ENCODE measurements at regions not wholly inside any gene's neighbourhood (a gene's known extent, or its start where the extent isn't known, plus 50 kb on each side); places are given as distances from the start of the nearest gene placed in this dataset.
A peak's percentile ranks its signal among the peaks of the same experiment; 100 is the strongest.

- no peak for DNase-seq
- no peaks in the 10 kb centered on the region for H3K9me3 ChIP-seq
- H3K4me3 ChIP-seq = no peak overlapping the region
- TF ChIP-seq CTCF (IDR thresholded peaks at IDR 0.05 in 8 of 11, conservative IDR thresholded peaks at IDR 0.05 in 3 of 11) (no peak), POLR2AphosphoS5 (IDR thresholded peaks at IDR 0.05) (no peak), POLR2A (IDR thresholded peaks at IDR 0.05) (no peak)
- H3K27ac ChIP-seq = no peak overlapping the region
- 81 to 96% (median 87%) methylated on average over 1 of the region's 1 CpG for WGBS, 5 donors
- H3K36me3 ChIP-seq = no peaks in the 10 kb centered on the region
- intact Hi-C loops (cut with DNase I; ENCODE audit: low total_unique reads) = no loop called here
- no peaks in the 10 kb centered on the region for H3K27me3 ChIP-seq (replicated peaks in 1 of 7)
- no peaks in the 10 kb centered on the region for H3K4me1 ChIP-seq
Observed at GRCh38 chr4:147128787-147129186, 183.1 kb upstream of the TTC29 start.

GRCh38 chr4:147129687-147130086 lies 184.0 kb upstream of the TTC29 start:
- Histone ChIP-seq H3K4me3 (no peak overlapping the region), H3K27me3 (replicated peaks in 1 of 7) (no peaks in the 10 kb centered on the region), H3K27ac (no peak overlapping the region), H3K36me3 (no peaks in the 10 kb centered on the region), H3K9me3 (no peaks in the 10 kb centered on the region), H3K4me1 (no peaks in the 10 kb centered on the region)
- intact Hi-C loops (cut with DNase I; ENCODE audit: low total_unique reads) = no loop called here
- DNase-seq = no peak
- WGBS, 5 donors = 75 to 87% (median 81%) methylated on average over 2 of the region's 2 CpGs
- TF ChIP-seq POLR2A (IDR thresholded peaks at IDR 0.05) = no peak
- TF ChIP-seq POLR2AphosphoS5 (IDR thresholded peaks at IDR 0.05) = no peak
- no peak for TF ChIP-seq CTCF (IDR thresholded peaks at IDR 0.05 in 8 of 11, conservative IDR thresholded peaks at IDR 0.05 in 3 of 11)

GRCh38 chr4:147134536-147135210 lies 189.0 kb upstream of the TTC29 start:
- Histone ChIP-seq H3K27ac (peak overlapping the region in 1 of 8 donors; percentile 16), H3K36me3 (no peaks in the 10 kb centered on the region), H3K9me3 (no peaks in the 10 kb centered on the region), H3K4me1 (peaks cover 0 to 3% (median 0%) of the 10 kb centered on the region in 6 donors), H3K4me3 (no peak overlapping the region), H3K27me3 (replicated peaks in 1 of 7) (no peaks in the 10 kb centered on the region)
- TF ChIP-seq POLR2AphosphoS5 (IDR thresholded peaks at IDR 0.05) (no peak), POLR2A (IDR thresholded peaks at IDR 0.05) (no peak)
- DNase-seq = no peak
- intact Hi-C loops (cut with DNase I; ENCODE audit: low total_unique reads) = no loop called here
- WGBS, 5 donors = 60 to 79% (median 67%) methylated on average over 4 of the region's 4 CpGs

- intact Hi-C loops (cut with DNase I; ENCODE audit: low total_unique reads) = no loop called here
- Histone ChIP-seq H3K4me3 (no peak overlapping the region), H3K4me1 (peaks cover 0 to 3% (median 0%) of the 10 kb centered on the region in 6 donors), H3K9me3 (no peaks in the 10 kb centered on the region), H3K27me3 (replicated peaks in 1 of 7) (no peaks in the 10 kb centered on the region), H3K36me3 (no peaks in the 10 kb centered on the region), H3K27ac (peak overlapping the region in 7 of 8 donors; percentile 22 to 69 (median 45))
- DNase-seq = no peak
- 60 to 78% (median 67%) methylated on average over 3 of the region's 3 CpGs for WGBS, 5 donors
- TF ChIP-seq POLR2A (IDR thresholded peaks at IDR 0.05) (no peak), CTCF (IDR thresholded peaks at IDR 0.05 in 8 of 11, conservative IDR thresholded peaks at IDR 0.05 in 3 of 11) (no peak), POLR2AphosphoS5 (IDR thresholded peaks at IDR 0.05) (no peak)
Observed at GRCh38 chr4:147136310-147136709, 190.6 kb upstream of the TTC29 start.
